Left lung (tissue), 4 donors: ENCODE measurements at regions not wholly inside any gene's neighbourhood (a gene's known extent, or its start where the extent isn't known, plus 50 kb on each side); places are given as distances from the start of the nearest gene placed in this dataset.

Experiments
- ATAC-seq: fragments of 200-7000 bp; cut with Tn5 transposase; one replicate; pipeline ENCODE4 v1.9.1; 2020; ENCODE audit warnings: moderate library complexity
- DNase-seq, 4 donors: peaks; one replicate each; pipeline ENCODE4 v3.0.0-alpha.2; 2013 to 2020
- H3K27ac ChIP-seq, 2 donors: fragments of 200-600 bp; sonication (generic) in 1 of 2; one replicate each; pipeline versions ENCODE4 v1.5.0 to v1.8.0; 2020 to 2021
- H3K27me3 ChIP-seq, 2 donors: fragments of 200-600 bp; sonication (generic) in 1 of 2; one replicate each; pipeline versions ENCODE4 v1.5.0 to v1.8.0; 2020 to 2021
- H3K36me3 ChIP-seq, 2 donors: fragments of 200-600 bp; sonication (generic) in 1 of 2; one replicate each; pipeline versions ENCODE4 v1.5.0 to v1.8.0; 2020 to 2021
- H3K4me1 ChIP-seq, 2 donors: fragments of 200-600 bp; one replicate each; pipeline ENCODE4 v1.8.0; 2021
- H3K4me3 ChIP-seq, 2 donors: fragments of 200-600 bp; sonication (generic) in 1 of 2; one replicate each; pipeline versions ENCODE4 v1.5.0 to v1.8.0; 2020 to 2021; ENCODE audit warnings: mild to moderate bottlenecking in 1 of 2
- H3K9me3 ChIP-seq, 2 donors: fragments of 200-600 bp; sonication (generic) in 1 of 2; one replicate each; pipeline versions ENCODE4 v1.5.0 to v1.8.0; 2020 to 2021
- intact Hi-C, 2 donors: fragments of 100-400 bp; cut with DNase I; formaldehyde crosslinking; loops; one replicate each; pipeline versions ENCODE4 v1.11.2 to v1.14.2; 2022
- TF ChIP-seq, protein P1 (sequence below), 2 donors: fragments of 200-600 bp; sonication (generic) in 1 of 2; IDR thresholded peaks; one replicate each; pipeline versions ENCODE4 v1.5.0 to v1.8.0; 2021; ENCODE audit warnings: antibody characterized with exemption in 2 of 2
- donor health status: DM: no; HTN: yes; CAD: no.
- donor health status: DM: no; HTN: no; CAD: no.

- intact Hi-C loops = no loop called here
- H3K9me3 ChIP-seq = no peaks in the 10 kb centered on the region
- TF ChIP-seq, protein P1, sequence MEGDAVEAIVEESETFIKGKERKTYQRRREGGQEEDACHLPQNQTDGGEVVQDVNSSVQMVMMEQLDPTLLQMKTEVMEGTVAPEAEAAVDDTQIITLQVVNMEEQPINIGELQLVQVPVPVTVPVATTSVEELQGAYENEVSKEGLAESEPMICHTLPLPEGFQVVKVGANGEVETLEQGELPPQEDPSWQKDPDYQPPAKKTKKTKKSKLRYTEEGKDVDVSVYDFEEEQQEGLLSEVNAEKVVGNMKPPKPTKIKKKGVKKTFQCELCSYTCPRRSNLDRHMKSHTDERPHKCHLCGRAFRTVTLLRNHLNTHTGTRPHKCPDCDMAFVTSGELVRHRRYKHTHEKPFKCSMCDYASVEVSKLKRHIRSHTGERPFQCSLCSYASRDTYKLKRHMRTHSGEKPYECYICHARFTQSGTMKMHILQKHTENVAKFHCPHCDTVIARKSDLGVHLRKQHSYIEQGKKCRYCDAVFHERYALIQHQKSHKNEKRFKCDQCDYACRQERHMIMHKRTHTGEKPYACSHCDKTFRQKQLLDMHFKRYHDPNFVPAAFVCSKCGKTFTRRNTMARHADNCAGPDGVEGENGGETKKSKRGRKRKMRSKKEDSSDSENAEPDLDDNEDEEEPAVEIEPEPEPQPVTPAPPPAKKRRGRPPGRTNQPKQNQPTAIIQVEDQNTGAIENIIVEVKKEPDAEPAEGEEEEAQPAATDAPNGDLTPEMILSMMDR (IDR thresholded peaks at IDR 0.05) = no peak
- H3K36me3 ChIP-seq = no peaks in the 10 kb centered on the region
- ATAC-seq (no peak), DNase-seq (no peak)
- H3K27ac ChIP-seq = no peak overlapping the region
- H3K27me3 ChIP-seq = peaks cover 0 to 8% of the 10 kb centered on the region in 2 donors
- no peaks in the 10 kb centered on the region for H3K4me1 ChIP-seq
- no peak overlapping the region for H3K4me3 ChIP-seq
These were observed 175.5 kb downstream of the MN1 start for GRCh38 chr22:27625769-27626674.

DNA sequence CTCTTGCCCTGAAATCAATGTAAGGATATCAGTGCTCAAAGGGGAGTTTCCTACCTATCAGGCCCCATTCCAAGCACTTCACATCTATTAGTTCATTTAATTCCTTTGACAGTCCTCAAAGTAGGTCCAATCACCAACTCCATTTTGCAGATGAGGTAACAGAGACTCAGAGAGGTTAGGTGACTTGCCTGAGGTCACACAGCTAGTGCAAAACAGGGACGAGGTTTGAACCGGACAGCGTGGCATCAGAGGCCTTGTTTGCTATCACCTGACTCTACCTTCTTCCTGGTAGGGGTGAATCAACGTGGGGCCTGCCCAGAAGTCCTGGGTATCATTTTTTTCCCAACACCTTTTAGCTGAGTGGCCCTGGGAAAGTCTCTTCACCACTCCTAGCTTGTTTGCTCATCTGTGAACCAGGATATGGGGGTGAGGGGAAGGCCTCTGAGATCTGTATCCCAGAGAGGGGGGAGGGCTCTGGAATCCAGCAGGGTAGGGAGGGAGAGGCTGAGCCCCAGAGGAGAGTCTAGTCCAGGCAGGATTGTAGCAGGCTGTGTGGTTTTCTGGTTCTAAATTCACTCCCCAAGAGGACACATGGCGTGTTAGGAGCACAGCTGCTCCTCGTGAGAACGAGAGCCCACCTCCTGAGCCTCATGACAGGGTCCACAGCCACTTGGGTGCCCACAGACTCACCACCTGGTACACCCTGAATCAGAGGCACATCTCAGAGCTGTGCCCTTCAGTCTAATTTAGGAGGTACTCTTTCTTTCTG is 174.7 kb downstream of the MN1 start:
- Histone ChIP-seq H3K36me3 (no peaks in the 10 kb centered on the region), H3K27me3 (peaks cover 0 to 8% of the 10 kb centered on the region in 2 donors), H3K27ac (no peak overlapping the region), H3K4me1 (no peaks in the 10 kb centered on the region), H3K9me3 (no peaks in the 10 kb centered on the region), H3K4me3 (no peak overlapping the region)
- DNase-seq (no peak), ATAC-seq (no peak)
- intact Hi-C loops = no loop called here
- TF ChIP-seq, protein P1 (IDR thresholded peaks at IDR 0.05) = no peak

DNA sequence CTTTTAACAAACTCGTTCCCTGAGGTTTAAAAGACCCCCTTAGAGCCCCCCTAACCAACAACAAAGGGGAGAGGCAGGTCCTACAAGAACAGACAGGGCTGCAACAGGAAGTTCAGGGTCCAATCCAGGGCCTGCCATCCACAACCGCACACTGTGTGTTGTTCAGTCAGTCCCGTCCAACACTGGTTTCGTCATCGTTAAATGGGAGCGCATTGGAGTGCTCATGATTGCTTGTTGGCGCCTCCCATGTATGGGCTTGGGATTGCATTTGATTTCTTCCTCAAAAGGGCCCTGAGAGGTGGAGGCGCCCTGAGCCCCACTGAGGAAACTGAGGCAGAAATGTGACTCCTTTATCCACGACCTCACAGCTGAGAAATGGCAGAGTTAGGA is 174.1 kb downstream of the MN1 start:
- intact Hi-C loops = no loop called here
- no peak for ATAC-seq
- Histone ChIP-seq H3K36me3 (no peaks in the 10 kb centered on the region), H3K27me3 (peaks cover 0 to 10% of the 10 kb centered on the region in 2 donors), H3K9me3 (no peaks in the 10 kb centered on the region), H3K4me3 (no peak overlapping the region), H3K4me1 (no peaks in the 10 kb centered on the region), H3K27ac (no peak overlapping the region)
- no peak for DNase-seq
- TF ChIP-seq, protein P1 (IDR thresholded peaks at IDR 0.05) = no peak

GRCh38 chr22:27627901-27628300 is 173.7 kb downstream of the MN1 start:
- no peaks in the 10 kb centered on the region for H3K9me3 ChIP-seq
- TF ChIP-seq, protein P1 (IDR thresholded peaks at IDR 0.05) = no peak
- DNase-seq = no peak
- H3K36me3 ChIP-seq = no peaks in the 10 kb centered on the region
- no peaks in the 10 kb centered on the region for H3K4me1 ChIP-seq
- ATAC-seq = no peak
- no peak overlapping the region for H3K27ac ChIP-seq
- intact Hi-C loops = no loop called here
- peaks cover 0 to 15% of the 10 kb centered on the region in 2 donors for H3K27me3 ChIP-seq
- H3K4me3 ChIP-seq = no peak overlapping the region

DNA sequence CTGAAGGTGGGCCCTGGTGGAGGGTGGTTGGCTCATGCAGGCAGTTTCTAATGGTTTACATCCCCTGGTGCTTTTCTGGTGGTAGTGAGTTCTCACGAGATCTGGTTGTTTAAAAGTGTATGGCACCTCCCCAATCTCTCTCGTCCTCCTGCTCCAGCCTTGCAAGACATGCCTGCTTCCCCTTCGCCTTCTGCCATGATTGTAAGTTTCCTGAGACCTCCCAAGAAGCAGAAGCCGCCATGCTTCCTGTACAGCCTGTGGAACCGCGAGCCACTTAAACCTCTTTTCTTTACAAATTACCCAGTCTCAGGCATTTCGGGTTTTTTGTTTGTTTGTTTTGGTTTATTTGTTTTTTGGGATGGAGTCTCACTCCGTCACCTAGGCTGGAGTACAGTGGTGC is 173.2 kb downstream of the MN1 start:
- no peak for DNase-seq
- Histone ChIP-seq H3K27ac (no peak overlapping the region), H3K36me3 (no peaks in the 10 kb centered on the region), H3K4me1 (no peaks in the 10 kb centered on the region), H3K4me3 (no peak overlapping the region), H3K27me3 (peaks cover 0 to 19% of the 10 kb centered on the region in 2 donors), H3K9me3 (no peaks in the 10 kb centered on the region)
- TF ChIP-seq, protein P1 (IDR thresholded peaks at IDR 0.05) = no peak
- ATAC-seq = no peak
- intact Hi-C loops = no loop called here
